ENCODE measurements at regions not wholly inside any gene's neighbourhood (a gene's known extent, or its start where the extent isn't known, plus 50 kb on each side); places are given as distances from the start of the nearest gene placed in this dataset.
A peak's percentile ranks its signal among the peaks of the same experiment; 100 is the strongest.
"Not testable (repeated sequence)": the region's sequence is repeated elsewhere in the genome, so short reads cannot be mapped to it uniquely, and the experiment has no call there.

DNA sequence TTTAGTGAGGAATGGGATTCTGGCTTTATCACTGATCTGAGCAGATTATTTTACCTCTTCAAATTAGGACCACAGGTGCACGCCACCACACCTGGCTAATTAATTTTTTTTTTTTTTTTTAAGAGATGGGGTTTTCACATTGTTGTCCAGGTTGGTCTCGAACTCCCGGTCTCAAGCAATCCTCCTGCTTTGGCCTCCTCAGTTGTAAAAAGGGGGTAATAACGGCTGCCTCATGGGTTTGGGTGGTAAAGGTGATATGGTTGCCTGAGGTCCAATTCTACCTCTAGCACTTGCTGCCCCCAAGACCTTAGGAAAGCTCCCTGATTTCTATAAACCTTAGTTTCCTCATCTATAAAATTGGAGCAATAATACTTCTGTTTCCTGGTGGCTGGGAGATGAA, 130.7 kb upstream of the HS3ST2 start:
- no peak for DNase-seq

DNA sequence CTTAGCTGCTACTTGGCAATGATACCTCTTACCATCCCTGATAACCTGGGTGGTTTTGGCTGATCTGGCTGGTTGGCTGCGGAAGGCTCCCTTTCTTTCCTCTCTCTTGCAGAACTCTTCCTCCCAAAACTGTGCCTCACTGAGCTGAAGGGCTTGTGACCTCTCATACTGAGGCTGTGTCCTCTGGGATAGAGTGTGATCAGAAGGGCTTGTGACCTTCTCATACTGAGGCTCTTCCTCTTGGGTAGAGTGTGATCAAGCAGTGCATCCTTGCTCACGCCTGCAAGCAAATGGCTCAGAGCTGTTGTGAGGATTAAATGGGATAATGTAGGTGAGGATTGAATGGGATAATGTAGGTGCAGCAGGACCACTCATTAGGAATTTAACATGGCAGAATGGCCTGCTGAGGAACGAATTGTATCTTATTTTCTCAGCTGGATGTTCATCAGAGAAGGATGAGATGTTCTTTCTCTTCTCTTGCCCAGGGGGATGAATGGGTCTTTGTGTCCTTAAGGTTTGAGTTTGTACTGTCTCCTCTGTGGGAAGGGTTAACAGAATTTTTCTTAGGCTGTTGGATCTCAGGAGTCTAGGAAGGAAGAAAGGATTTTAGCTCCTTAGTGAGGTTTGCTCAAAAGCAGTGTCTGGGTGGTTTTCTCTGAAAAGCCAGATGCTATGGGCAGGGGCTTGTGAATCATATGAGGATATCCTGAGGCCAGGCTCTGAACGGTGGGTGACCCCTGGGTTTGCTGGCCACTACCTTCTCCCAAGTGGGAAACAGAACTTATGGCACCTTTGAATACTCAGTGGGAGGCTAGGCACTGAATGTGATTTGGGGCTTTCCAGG, 130.0 kb upstream of the HS3ST2 start:
- DNase-seq, result peak; percentile 55

DNA sequence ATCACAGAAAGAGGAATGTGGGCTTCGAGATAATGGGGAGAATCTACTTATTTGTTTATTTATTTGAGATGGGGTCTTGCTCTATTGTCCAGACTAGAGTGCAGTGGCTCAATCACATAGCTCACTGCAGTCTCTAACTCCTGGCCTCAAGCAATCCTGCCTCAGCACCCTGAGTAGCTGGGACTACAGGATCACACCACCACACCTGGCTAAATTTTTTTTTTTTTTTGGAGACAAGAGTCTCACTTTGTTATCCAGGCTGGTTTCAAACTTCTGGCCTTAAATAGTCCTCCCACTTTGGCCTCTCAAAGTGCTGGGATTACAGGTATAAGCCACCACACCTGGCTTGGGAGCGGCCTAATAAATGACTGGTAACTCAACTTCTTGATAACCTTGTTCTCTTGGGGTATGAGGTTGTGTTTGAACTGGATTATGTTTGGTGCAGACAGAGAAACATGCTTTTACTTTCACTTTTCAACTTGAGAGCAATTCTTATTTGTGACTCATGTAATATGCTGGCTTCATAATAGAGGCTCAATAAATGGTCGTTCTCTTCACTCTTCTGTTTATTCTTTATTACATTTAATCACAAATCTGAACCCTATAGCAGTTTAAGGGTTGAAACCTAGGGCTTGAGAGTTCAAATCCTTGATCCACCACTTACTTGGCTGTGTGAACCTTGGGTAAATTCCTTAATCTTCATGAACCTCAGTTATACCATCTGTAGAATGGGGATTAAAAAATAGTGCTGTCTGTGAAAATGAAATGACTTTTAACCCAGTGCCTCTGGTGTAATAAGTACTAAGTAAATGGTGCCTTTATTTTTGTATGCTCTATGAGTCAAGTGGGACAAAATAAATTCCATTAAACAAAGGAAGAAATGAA, 129.1 kb upstream of the HS3ST2 start:
- DNase-seq, result no peak

DNA sequence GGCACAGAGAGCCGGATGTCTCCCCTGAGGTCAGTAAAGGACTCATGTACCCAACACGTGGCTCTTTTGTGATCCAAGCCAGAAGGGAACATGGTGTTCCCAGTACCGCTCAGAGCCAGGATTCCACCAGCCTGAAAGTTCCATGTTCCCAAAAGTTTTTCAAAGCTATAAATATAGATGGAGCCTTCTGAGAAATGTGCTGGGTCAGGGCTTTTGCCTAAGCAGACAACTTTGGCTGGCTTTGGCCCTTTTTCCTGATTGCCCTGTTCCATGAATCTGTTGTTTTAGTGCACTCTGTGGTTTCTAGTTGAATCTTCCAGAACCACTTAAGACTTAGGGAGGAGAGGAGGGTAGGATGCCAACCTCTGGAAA, 128.5 kb upstream of the HS3ST2 start:
- DNase-seq, result no peak

DNA sequence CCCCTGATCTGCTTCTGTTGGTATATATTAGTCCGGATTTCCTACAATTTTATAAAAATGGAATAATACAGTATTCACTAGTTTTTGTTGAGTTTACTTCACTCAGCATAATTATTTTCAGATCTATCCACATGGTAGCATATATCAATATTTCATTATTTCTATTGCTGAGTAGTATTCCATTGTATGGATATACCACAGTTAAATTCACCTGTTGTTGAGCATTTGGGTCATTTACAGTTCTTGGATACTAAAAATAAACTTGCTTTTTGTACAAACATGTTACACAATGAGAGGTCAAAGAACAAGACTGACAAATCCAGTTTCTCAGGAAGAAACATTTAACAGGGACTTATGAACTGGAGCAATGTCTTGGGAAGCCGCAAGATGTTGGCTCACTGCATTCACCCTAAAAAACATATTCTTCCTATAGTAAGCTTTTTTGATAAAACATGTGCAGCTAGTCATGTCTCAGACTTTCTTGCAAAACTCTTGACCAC, 126.9 kb upstream of the HS3ST2 start:
- DNase-seq, result no peak

DNA sequence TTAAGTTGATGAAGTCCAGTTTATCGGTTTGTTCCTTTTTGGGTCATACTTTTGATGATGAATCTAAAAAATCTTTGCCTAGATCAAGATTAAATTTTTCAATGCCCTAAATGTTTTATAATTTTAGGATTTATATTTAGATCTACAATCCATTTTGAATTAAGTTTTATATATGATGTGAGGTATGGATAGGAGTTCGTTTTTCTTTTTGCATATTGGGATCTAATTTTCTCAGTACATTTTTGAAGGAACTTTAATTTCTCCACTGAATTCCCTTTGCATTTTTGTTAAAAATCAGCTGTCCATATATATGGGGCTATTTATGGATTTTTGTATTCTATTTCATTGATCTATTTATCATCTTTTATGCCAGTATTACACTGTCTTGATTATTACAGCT, 125.5 kb upstream of the HS3ST2 start:
- DNase-seq, result no peak

DNA sequence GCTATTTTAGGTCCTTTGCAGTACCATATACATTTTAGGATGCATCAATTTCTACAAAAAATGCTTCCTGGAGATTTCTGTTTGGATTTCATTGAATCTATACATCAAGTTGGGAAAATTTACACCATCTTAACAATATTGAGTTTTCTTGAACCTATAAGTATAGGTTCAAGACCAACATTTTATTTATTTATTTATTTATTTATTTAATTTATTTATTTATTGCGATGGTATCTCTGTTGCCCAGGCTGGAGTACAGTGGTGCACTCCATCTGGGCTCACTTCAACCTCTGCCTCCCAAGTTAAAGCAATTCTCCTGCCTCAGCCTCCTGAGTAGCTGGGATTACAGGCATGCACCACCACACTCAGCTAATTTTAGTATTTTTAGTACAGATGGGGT, 125.0 kb upstream of the HS3ST2 start:
- no peak for DNase-seq

DNA sequence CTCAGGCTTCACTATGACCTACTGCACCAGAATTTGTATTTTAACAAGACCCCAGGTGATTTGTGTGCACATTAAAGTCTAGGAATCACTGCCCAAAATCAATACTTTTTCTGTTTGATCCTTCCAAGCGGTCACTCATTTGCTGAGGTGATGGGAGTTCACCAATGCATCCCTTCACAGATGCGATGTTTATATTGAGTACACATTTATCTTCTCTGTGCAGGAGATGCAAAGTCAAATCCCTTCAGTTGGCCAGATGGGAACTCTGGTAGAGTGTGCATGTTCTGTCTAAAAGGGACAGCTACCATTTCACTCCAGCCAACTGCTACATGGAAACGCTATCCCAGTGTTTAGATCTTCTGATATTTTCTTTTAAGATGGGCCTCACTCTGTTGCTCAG, 122.6 kb upstream of the HS3ST2 start:
- DNase-seq, result no peak

DNA sequence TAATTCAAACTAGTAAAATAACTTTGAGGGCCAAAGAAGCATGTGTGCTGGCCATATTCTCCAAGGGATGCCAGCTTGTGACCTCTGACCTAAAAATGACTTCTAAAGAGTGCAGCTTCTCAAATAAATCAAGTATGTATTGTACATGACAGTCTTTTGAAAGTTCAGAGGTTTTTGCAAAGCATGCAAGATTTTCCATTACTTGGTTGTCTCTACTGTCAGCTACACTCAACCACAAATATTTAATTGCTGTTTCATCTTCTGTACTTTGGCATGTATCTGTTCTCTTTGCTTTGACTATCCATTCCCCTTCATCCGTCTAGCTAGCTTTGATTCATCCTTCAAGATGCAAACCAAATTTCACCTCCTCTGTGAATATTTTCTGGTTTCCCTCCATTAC, 121.9 kb upstream of the HS3ST2 start:
- DNase-seq, result no peak

DNA sequence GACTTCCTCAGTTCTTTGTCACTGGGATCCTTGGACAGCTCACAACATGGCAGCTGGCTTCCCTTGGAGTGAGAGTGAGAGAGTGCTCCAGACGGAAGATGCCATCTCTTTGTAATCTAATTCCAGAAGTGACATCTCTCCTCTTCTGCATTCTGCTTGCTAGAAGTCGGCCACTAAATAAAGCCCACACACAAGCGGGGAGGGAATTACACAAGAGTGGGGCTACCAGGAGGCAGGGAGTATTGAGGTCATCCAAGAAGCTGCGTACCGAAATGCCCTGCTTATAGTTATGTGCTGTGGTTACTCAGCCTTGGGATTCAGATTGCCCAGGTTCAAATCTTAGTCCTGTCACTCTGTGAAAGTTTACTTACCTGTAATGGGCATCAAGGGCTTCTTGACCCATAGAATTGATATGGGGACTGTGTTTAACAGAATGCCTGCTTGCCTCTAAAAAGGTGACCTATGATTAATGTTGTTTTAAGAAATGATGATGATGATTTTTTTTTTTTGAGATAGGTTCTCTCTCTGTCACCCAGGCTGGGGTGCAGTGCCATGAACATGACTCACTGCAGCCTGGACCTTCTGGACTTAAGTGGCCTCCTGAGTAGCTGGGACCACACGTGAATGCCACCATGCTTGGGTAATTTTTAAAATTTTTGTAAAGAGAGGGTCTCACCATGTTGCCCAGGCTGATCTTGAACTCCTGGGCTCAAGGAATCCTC, 120.9 kb upstream of the HS3ST2 start:
- DNase-seq, result no peak

DNA sequence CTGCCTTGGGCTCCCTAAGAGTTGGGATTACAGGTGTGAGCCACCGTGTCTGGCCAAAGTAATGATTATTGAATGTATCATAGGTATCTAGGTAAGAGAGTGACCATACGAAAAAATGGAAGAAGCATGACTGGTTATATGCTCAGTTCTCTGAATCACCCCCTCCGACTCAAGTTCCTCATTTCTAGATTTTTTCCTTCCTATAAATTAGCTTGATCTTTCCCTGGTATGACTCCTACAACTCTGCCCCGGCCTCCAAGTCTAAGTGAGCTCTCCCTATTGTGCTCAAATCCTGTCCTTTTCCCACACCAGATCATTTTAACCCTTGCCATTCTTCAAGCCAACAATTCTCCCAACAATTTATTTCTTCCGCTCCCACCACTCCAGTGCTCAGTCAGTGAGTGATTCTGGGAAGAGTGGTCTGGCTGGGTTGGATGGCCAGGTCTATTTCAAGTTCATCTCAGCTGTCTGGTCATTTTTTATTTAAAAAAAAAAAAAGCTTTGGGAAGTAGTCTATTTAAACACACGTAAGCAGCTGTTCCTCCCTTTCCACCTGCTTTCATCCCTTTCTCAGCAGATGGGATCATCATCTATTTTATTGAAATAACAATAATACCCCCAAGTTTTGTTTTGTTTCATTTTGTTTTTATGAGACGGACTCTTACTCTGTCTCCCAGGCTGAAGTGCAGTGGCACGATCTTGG, 120.2 kb upstream of the HS3ST2 start:
- no peak for DNase-seq

DNA sequence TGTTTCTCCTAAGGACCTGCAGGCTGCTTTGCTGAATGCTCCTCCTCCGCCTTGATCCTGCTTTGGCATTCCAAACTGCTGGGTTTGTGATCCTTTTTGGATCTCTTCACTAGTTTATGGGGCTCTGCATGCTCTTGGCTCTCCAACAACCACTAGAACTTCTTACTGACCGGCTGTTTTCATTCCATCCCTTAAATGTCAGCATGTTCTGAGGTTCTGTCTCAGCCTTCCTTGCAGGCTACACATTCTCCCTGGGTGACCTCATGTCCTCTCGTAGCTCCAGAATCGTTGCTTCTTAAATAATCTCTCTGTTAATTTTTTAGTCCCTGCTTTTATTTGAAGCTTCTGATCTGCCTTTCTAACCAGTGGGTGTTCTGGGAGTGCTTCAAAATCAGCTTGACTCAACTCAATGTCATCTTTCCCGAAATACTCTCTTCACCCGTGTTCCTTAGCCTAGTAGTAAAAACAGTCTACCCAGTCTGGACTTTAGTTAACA, 119.0 kb upstream of the HS3ST2 start:
- no peak for DNase-seq

DNA sequence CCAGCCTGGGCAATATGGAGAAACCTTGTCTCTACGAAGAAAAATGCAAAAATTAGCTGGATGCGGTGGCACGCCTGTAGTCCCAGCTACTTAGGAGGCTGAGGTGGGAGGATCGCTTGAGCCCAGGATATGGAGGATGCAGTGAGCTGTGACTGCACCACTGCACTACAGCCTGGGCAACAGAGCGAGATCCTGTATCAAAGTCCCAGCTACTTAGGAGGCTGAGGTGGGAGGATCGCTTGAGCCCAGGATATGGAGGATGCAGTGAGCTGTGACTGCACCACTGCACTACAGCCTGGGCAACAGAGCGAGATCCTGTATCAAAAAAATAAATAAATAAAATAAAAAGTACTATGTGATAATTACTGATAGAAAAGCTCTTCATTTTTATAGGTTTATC, 118.2 kb upstream of the HS3ST2 start:
- not testable (repeated sequence) for DNase-seq

DNA sequence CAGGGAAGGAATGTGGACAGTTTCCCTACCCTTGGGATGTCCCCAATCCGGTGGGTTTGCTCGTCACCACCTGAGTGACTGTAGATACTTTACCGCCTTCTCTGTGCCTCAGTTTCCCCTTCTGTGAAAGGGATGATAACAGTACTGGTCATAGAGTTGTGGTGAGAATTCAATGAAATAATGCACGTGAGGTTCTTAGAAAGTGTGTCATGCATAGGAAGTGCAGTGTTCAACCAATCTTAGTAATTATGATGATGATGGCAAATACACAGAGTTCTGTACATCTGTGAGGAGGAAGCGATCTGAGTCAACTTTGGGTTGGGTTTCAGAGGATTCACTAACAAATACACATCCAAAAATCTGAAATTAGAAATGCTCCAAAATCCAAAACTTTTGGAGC, 114.6 kb upstream of the HS3ST2 start:
- no peak for DNase-seq

DNA sequence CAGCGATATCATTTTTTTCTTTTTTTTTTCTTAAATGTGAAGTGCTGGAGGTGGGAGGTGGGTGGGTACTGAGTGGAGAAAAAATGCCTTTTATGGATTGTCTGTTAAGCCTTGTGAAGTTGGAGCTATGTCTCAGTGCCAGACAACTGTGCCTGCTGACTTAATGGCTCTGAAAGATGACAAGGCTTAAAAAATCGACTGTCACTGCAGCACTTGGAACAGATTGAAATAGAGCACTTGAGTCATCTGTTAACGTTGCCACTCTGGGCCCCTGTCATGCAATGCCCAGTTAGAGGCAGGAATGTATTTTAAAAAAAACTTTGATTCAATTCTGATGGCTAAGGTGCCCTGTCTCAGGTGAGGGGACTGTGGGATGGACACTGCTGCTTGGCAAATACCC, 108.2 kb upstream of the HS3ST2 start:
- no peak for DNase-seq

DNA sequence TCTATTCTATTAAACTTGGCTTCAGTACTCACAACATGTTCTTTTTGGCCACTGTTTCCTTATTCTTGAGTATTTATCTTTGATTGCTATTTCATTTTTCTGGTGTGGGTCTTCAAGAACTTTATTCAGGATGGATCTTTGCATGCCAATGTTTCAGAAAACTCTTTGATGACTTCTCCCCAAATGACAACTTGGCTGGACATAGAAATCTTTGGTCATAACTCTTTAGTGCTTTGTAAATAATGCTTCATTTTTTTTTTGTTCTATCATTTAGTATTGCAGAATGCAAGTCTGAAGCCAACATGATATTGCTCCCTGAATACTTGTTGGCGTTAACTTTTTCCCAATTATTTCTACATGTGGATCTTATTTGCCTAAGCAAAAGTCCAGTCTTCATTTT, 103.6 kb upstream of the HS3ST2 start:
- no peak for DNase-seq

DNA sequence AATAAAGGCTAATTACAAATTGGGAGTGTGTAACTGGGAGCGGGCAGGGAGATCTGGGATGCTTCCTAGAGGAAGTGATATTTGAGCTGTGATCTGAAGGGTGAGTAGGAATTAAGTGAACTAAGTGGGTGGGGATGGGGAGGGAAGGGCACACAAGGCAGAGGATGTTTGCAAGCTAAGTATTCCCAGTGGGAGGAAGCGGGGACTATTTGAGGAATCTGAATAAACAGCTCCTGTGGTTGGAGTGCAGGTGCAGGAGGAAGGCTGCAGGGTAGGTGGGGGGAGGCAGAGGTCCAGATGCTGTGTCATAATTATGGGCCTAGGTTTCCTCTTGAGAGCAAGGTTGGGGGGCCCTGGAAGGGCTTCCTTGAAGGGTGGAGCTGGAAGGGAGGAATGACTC, 102.1 kb upstream of the HS3ST2 start:
- no peak for DNase-seq

DNA sequence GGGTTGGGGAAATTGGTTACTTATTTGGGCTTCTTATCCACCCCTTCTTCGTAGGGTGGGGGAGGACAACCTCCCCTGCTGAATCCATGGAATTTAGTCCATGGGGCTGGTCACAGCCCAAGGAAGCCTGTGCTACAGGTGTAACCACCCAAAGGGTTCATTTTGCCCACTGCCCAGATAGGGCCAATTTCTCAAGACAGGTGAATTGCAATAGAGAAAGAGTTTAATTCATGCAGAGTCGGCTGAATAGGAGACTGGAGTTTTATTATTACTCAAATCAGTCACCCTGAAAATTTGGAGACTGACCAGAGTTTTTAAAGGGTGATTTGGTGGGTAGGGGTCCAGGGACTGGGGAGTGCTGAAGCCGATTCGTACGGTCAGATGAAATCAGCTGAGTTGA, 101.5 kb upstream of the HS3ST2 start:
- DNase-seq, result no peak

DNA sequence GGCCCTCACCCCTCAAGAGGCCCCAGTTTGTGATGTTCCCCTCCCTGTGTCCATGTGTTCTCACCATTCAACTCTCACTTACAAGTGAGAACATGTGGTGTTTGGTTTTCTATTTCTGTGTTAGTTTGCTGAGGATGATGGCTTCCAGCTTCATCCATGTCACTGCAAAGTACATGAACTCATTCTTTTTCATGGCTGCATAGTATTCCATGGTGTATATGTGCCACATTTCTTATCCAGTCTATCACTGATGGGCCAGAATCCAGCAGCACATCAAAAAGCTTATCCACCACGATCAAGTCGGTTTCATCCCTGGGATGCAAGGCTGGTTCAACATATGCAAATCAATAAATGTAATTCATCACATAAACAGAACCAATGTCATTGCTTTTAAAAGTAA, 95.4 kb upstream of the HS3ST2 start:
- DNase-seq, result not testable (repeated sequence)

DNA sequence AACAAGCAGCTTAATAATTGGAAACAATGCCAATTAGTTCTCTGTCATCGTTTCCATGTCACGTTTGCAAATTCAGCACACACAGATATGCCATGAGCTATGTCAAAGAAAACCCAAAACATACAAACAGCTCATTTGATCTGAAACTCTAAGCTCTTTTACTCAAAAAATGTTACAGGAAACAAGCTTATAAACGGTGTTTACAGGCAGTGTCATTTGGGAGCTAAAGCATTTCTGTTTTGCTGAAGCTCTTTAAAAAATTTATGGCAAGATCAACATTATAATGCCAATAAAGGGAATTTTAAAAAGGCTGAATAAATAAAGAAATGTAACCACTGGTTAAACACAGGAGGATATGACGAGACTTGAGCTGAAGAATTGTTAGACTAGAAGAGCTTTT, 94.0 kb upstream of the HS3ST2 start:
- no peak for DNase-seq

DNA sequence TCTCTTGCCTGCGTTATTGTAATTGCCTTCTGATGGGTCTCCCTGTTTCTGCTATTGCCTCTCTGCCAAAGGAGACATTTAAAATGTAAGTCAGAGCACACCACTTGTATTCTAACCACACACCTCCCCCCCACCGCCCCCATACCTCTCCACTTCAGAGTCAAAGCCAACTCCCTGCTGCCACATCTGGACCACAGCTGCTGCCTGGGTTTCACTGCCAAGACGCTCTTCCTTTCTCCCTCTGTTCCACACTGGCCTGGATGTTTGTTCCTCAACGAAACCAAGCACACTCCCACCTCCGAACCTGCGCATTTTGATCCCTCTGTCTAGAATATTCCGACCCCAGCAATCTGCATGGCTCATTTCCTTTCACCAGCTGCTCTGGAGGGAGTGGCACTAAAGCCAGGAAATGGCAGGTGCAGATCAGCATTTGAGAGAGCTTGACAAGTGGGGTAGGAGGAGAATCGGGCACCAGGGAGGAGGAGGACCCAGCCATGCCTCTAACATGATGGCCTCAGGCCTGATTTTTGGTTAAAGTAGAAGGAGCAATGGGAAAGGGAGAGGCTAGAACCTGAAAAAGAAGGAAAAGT, 92.4 kb upstream of the HS3ST2 start:
- DNase-seq, result no peak
